RKO (cell line): ENCODE measurements at regions not wholly inside any gene's neighbourhood (a gene's known extent, or its start where the extent isn't known, plus 50 kb on each side); places are given as distances from the start of the nearest gene placed in this dataset.
"Not testable (repeated sequence)": the region's sequence is repeated elsewhere in the genome, so short reads cannot be mapped to it uniquely, and the experiment has no call there.

Source experiments
- DNase-seq: peaks from one replicate; pipeline ENCODE4 v3.0.0-alpha.2; 2016; ENCODE audit warnings: low spot score

DNA sequence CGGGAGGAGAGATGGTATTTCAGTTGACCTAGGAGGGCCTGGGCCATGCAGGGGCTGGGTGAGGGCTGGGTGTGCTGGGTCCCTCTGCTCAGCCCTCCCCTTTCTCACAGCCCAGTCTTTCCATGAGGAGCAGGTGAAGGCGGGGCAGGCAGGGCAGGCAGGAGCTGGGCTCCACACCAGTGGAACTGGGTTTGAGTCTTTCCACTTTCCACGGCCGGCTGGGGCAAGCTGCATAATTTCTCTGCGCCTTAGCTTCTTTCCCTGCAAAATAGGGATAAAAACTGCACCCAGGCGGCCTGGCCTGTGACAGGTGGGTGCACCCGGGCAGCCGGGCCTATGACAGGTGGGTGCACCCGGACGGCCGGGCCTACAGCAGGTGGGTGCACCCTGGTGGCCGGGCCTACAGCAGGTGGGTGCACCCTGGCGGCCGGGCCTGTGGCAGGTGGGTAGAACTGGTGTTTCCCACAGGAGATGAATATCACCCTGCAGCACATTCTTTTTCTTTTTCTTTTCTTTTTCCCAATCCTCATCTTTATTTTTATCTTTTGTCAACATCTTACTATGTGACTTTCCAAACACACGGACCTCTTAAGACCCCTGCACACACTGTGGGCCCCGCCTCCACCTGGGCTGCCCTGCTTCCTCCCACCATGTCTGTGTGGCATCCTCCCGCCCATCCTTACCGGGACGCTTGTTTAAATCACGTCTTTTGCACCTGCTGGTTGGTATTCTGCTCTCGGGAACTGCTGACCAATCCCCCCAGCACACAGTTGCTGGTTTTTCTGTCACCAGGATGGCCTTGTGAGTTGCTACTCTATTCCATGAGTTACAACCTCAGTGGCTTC lies 111.3 kb downstream of the NPIPB11 start:
- not testable (repeated sequence) for DNase-seq

DNA sequence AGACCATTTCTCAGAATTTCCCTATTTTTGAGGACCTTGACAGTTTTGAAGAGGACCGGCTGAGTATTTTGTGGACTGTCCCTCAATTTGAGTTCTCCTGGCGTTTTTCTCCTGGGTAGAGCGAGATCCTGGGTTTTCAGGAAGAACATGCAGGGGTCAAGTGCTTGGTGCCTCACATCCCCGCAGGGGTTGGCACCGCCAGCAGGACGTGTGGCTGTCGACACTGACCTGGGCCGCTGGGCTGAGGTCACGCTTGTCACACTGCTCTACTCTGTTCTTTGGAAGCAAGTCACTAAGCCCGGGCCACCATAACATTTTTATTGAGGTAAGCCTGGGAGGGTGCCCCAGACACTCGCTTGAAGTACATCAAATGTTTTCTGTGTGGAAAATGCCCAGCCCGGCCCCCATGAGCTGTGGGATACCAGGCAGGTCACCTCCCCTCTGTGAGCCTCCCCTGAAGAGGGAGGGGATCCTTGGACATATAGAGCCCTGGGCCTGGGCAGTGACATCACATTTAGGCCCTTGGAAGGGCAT lies 112.0 kb downstream of the NPIPB11 start:
- DNase-seq: not testable (repeated sequence)

DNA sequence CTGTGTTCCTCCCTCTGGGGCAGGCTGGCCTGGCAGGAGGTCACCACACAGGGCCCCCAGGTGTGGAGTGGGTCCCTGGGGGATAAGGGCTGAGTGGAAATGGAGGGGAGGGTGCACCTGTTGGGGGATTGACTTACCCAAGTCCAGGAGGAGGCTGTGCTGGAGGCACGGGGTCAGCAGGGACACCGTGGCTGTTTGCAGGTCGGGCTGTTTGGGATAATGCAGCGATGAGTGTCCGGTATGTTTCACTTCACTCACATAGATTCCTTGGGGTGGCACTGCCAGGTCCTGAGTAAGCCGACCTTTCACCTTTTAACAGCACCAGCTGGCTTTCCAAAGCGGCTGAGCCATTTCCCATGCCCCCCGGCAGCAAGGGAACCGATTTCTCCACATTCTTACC lies 113.0 kb downstream of the NPIPB11 start:
- DNase-seq: not testable (repeated sequence)

DNA sequence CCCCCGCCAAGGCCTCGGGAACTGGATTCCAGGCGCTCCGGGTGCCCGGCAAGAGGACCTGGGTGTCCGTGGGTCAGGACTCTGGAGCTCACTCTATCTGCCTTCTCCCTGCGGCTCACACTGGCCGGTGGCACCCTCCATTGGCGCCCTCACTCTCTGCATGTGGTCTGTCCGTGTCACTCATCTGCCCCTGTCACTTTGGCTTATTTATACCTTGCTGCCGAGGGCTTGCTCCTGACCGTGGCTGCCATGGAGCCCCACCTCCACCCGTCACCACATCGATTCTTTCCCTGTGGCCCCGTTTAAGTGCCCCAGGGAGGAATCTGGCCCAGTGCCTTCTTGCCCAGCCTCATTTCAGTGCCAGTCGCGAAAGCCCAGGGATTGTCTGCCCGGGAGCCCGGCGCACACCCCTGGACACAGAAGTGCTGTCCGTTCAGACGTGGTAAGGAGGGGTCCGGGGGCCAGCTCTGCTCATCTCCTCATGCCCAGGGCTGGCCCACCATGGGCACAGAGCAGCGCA lies 113.5 kb downstream of the NPIPB11 start:
- DNase-seq: not testable (repeated sequence)

DNA sequence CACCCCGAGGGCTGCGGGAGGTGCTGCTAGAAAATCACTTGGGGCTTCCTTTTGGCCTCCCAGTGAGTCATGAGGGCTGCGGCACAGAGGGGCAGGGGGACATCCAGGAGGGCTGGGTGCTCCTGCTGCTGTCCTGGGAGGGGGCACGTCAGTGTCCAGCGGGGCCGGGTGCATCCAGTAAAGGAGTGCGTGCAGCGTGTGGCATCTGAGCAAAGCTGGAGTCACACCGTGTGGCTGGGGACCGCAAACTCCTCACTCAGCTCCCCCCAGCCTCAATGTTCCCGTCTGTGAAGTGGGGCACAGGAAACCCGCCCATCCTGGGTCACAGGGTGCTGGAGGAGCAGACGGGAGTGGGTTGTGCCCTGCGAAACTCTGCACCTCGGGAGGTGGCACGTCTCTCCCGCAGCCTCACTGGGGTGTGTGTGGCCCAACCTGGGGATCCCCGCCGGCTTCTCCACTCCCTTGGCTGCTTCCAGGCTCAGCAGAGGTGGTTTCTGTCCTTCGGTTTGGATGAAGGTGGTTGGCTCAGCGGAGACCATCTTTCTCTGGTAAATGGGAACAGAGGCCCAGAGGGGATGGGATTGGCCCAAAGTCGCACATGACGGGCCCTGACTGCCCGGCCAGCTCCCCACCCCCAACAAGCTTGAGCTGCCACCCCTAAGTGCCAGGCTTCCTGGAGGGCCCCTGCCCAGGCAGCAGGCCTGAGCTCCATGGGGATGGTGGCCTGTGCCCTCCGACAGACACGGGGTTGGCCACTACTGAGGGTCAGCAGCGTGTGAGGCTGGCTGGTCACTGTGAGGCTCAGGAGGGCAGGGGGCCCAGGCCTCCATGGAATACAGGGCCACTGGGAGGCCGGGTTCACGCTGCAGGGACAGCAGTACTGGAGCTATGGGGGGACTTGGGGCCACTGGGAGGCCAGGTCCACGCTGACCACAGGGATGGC lies 114.9 kb downstream of the NPIPB11 start:
- not testable (repeated sequence) for DNase-seq

DNA sequence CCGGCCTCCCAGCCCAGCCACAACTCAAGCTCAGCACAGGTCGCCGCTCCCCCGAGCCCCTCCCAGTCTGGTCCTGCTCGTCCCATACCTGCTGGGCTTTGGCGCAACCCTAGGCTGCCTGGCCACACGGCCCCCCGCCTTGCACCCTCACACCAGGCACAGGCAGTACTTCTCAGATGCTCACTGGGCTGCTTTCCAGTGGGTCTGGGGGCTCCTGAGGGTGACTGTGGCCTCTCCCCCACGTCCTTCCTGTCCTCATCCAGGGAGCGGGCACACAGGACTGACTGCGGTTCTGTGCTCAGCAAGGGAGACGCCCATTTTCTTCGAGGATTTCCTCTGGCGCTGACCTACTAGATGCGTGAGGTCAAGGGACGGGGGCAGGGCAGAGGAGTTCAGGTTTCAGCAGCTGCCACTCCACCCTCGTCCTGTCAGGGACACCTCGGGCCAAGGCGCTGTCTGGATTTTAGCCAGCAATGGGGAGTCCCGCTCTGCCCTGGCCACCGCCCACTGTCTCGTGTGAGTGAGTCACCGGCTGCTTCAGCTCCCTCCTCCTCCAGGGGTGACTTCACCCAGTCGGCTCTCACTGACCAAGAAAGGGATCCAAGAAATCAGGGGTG lies 115.8 kb downstream of the NPIPB11 start:
- peak; percentile 94 for DNase-seq

DNA sequence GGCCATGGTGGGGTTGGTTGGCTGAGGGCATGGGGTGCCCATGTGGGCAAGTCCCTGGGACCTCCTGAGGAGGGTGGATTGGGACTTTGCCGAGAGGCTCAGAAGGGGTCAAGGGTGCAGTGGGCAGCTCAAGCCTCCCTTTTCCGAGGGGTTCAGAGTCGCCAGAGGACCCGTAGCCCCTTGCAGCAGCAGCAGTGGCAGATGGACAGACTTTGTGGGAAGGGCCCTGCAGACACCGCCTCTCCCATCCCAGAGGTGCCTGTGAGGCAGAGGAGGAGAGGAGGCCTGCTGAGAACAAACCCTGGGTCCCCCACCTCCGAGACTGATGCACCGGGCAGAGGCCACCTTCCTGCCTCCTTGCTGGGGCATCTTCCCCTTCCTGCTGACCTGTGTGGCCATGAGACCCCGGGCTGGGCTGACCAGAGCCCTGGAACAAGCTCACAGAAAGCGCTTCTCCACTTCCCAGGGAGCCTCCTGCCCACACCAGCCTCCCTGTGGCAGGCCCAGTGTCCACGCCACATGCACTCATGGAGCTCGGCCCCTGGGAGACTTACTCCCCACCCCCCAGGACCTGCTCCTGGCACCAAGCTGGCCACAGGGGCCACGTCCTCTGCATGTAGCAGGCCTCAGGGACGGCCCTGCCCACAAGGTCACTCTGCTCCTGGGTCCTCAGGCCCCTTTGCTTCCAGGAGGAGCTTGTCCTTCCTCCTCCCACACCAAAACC lies 116.8 kb downstream of the NPIPB11 start:
- not testable (repeated sequence) for DNase-seq

DNA sequence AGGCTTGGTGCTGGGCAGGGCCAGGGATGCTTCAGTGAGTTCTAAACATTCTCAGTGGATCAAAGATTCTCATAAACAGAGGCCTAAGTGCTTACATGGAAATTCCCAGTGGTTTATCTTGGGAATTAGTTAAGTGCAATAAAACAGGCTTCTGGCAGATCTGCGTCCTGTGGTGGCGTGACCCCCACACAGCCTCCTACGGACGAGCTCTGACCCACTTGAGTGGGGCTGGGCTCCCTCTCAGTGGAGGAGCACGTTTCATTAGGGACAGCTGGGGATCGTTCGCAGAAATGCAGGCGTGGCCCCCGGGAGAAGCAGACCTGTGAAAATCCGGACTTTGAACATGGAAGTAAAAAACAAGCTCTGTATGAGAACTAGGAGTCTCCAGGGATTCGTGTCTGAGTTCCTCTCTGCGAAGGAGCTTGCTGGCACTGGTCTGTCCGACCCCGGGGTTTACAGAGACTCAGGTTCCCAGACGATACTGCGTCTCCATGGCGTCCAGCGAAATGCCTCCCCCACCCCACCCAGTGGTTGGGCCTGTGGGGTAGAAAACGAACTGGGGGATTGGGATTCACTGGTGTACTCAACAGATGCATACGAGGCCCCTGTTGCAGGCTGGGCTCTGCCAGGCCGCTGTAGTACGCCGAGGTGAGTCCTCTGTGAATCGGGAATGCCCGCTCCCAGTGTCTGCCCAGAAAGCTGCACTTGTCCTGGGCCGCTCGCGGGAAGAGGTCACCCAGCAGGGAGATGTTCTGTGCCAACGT lies 117.6 kb downstream of the NPIPB11 start:
- not testable (repeated sequence) for DNase-seq

DNA sequence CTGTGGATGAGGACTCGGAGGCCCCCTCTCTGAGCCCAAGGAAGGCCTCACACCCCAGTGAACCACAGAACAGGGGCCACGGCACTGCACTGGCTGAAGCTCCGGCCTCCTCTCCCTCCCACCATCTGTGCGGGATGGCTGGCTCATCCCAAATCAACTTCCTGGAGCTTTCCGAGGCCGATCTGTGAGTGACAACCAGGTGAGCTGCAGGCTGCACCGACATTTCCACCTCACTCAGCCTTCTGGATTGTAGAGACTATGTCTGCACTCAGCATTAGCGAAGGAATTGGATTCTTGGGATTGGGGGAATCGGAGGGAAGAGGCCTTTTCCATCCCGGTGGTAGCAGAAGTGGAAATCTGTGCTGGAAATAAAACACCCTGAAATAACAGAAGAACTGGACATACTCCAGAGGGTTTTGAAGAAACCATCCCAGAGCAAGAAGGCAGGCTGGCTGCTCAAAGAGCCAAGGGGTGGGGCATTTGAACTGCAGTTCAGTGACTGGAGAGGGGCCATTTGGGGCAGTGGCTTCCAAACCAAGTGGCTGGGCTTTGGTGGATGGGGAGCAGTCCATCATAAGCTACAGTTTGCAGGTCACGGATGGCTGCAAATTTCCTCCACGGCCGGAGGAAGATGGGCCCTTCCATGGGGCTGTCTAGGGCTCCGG lies 118.5 kb downstream of the NPIPB11 start:
- DNase-seq: not testable (repeated sequence)

DNA sequence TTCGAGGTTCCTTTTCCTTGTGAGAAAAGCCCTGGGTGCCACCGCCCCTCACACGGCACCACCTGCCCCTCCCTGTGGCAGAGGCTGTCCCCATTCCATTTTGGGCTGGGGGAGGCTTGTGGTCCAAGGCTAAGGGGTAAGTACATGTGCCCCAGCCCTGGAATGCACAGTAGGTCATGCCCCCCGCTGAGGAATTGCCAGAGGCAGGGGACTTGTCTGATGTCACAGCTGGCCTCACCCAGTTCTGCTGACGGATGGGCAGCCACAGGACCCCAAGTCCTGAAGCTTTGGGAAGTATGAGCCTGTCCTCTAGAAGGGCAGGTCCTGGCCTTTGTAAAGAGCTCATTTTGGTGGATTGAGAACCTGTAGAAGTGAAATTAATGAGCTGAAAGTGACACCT lies 119.3 kb downstream of the NPIPB11 start:
- not testable (repeated sequence) for DNase-seq

DNA sequence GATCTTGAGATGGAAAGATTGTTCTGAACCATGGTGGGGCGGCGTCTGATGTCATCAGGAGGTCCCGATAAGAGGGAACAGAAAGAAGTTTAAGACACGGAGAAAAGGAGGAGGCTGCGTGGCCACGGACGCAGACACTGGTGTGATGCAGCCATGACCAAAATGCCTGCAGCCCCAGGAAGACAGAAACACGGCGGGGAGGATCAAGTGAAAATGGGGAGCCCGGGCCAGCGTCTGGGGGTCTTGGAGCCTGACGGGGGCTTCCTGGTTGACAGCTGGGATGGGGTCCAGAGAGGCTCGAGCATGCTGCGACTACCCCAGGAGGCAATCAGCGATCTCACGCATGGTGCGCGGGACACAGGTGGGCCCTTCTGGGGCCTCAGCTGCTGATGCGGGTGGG lies 119.7 kb downstream of the NPIPB11 start:
- DNase-seq: not testable (repeated sequence)

DNA sequence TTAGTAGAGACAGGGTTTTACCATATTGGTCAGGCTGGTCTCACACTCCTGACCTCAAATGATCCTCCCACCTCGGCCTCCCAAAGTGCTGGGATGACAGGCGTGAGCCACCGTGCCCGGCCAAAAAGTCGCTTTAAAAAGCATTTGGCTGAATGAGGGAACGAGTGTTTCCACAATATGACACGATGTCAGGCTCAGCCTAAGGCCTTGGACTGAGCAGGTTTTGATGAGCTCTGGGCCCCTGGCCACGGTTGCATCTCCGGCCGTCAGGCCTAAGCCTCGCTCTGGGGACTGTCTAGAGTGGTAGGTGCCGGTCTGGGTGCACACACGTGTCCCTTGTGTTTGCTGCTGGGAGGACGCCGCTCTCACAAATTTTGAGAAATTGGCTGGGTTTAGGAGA lies 120.3 kb downstream of the NPIPB11 start:
- not testable (repeated sequence) for DNase-seq

DNA sequence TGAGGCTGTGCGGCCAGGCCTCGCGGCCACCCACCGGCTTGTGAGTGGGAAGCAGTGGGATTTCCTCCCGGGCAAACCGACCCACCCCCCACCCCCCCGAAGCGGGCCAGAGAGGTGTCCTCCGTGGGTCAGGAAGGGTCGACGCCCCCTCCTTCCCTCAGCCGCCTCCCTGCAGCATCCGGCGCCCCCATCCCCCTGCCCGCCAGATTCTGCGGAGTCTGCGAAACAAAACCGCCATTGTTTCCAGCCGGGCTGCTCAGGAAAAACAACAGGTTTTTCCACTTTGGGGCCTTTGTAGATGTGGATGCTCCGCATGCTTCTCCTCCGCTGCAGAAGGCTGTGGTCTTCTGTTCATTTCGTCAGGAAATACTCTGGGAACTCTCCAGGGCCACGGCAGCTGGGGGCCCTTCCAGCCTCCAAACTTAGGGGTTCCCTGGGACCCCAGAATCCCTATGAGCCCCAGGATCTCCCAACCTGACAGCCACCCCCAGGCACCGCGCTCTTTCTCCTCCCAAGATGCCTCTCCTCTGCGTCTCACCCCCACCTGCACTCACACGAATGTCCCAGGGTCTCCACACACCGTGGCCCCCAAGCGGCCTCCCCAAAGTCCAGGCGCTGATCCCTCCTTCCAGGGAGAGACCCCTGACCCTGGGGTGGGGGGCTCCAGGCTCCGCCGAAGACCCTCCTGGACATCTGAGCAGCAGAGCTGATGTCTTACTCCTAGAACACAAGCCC lies 121.2 kb downstream of the NPIPB11 start:
- DNase-seq: not testable (repeated sequence)

DNA sequence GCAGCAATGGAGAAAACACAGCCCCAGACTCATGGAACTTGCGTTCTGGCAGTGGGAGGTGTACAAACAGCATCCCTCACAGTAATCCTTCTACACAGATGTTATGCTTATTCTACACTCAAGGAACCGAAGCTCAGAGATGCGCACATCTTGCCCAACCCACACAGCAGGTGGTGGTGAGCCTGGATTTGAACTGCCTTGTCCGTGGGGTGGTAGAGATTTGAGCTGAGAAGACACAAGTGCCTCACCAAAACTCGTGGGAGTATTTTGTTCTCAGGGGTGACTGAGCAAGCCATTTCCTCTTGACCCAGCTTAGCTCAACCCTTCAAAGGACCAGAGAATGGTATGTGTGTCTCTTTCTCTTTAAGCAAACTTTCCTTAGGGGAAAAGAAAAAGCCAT lies 121.8 kb downstream of the NPIPB11 start:
- not testable (repeated sequence) for DNase-seq

DNA sequence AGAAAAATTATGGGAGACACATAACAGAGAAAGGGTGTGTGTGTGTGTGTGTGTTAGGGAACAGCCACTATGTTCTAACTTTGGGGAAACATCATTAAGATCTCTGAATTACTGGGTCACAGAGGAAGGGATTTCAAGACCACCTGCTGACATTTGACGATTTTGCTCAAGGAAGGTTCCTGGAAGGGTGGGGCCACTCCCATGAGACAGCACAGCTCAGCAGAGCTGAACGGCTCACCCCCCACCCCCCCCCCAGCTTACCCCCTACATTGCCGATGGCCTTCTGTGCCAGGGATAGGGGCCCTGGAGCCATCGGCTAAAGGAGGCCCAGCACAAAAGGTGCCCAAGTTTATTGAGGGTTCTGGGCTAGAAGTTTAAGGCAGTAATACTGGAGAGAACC lies 122.4 kb downstream of the NPIPB11 start:
- DNase-seq: not testable (repeated sequence)

DNA sequence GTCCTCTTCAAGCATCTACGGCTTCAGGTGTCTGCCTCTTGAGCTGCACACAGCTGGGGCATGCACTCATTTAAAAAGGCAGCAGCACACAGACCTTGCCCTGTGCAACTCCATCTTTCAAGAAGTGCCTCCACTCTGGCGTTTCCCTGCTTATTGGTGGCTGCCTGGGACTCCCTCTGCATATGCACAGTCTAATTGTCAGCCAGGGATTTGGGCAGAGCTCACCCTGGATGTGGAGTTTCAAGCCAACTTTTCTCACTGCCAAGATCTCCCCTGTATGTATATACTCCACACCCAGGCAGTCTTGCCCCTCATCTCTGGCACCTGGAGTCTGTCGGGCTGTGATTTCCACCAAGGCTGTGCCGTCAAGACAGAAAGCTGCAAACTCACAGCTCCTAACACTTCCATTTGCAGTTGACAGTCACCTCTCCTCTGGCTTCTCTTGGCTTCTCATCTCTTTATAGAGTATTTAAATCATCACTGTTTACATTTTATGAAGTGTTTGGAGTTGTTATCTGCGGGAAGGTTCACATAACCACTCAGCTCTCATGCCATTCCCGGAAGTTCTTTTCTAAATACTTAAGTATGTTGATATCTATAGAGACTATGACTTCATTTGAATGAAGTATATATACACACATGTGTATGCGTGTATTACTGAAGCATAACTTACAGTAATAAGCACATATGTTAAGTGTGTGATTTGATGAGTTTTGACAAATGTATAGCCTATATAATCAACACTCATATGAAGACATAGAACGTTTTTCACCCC lies 128.2 kb downstream of the NPIPB11 start:
- not testable (repeated sequence) for DNase-seq

DNA sequence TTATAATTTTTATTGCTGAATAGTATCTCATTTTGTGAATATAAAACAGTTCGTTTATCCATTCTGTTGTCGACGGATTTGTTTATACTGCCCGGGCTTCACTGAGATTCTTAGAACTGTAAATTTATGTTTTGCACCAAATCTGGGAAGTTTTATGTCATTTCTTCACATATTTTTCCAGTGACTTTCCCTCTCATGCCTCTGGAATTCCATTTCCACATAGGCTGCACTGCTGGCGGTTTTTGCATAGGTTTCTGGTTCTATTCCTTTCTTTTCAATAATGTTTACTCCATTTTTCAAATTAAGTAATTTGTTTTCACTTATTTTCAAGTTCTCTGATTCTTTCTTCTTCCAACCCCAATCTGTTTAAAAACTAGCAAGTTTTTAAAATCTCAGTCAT lies 130.1 kb downstream of the NPIPB11 start:
- not testable (repeated sequence) for DNase-seq
